Kidney epithelial cell (primary cell): ENCODE measurements at regions not wholly inside any gene's neighbourhood (a gene's known extent, or its start where the extent isn't known, plus 50 kb on each side); places are given as distances from the start of the nearest gene placed in this dataset.

ENCODE experiments used
- DNase-seq: peaks from one replicate; pipeline ENCODE4 v3.0.0-alpha.2; 2010; ENCODE audit warnings: low read depth
- H3K27me3 ChIP-seq: 2 replicates; pipeline ENCODE4 v1.6.0; 2011; ENCODE audit warnings: low read length; ENCODE audit not compliant: control insufficient read depth, insufficient read depth
- H3K36me3 ChIP-seq: 2 replicates; pipeline ENCODE4 v1.5.1; 2011; ENCODE audit warnings: low read length; ENCODE audit not compliant: control insufficient read depth, insufficient read depth
- H3K4me3 ChIP-seq: 2 replicates; pipeline ENCODE4 v1.5.1; 2011; ENCODE audit warnings: low read depth, mild to moderate bottlenecking, control low read depth, low read length
- TF ChIP-seq, protein P1 (sequence below): IDR thresholded peaks from 2 replicates; pipeline ENCODE4 v1.5.1; 2011; ENCODE audit warnings: mild to moderate bottlenecking, moderate library complexity, low read length, control low read depth, inconsistent platforms; ENCODE audit not compliant: insufficient read depth, poor library complexity, severe bottlenecking

DNA sequence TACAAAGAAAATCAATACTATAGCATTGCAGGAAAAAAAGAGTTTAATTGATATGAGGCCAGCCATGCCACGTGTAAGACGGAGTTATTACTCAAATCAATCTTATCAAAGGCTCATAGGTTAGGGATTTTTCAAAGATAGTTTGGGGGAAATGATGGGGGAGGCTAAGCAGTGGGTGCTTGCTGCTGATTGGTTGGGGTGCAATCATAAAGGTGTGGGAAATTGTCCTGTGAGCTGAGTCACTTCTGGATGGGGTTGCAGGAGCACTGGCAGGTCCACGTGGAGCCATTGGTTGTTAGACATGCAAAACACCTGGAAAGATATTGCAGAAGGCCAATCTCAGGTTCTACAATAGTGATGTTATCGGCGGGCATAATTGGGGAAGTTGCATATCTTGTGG lies 319.2 kb upstream of the COBL start:
- Histone ChIP-seq H3K4me3 (no peak overlapping the region), H3K36me3 (no peaks in the 10 kb centered on the region), H3K27me3 (no peaks in the 10 kb centered on the region)
- DNase-seq, result no peak
- TF ChIP-seq, protein P1, sequence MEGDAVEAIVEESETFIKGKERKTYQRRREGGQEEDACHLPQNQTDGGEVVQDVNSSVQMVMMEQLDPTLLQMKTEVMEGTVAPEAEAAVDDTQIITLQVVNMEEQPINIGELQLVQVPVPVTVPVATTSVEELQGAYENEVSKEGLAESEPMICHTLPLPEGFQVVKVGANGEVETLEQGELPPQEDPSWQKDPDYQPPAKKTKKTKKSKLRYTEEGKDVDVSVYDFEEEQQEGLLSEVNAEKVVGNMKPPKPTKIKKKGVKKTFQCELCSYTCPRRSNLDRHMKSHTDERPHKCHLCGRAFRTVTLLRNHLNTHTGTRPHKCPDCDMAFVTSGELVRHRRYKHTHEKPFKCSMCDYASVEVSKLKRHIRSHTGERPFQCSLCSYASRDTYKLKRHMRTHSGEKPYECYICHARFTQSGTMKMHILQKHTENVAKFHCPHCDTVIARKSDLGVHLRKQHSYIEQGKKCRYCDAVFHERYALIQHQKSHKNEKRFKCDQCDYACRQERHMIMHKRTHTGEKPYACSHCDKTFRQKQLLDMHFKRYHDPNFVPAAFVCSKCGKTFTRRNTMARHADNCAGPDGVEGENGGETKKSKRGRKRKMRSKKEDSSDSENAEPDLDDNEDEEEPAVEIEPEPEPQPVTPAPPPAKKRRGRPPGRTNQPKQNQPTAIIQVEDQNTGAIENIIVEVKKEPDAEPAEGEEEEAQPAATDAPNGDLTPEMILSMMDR, result no peak

- no peak for DNase-seq
- H3K36me3 ChIP-seq, result no peaks in the 10 kb centered on the region
- TF ChIP-seq, protein P1, result no peak
- H3K4me3 ChIP-seq, result no peak overlapping the region
- no peaks in the 10 kb centered on the region for H3K27me3 ChIP-seq
Measured at GRCh38 chr7:51634538-51634937, 317.9 kb upstream of the COBL start.

DNA sequence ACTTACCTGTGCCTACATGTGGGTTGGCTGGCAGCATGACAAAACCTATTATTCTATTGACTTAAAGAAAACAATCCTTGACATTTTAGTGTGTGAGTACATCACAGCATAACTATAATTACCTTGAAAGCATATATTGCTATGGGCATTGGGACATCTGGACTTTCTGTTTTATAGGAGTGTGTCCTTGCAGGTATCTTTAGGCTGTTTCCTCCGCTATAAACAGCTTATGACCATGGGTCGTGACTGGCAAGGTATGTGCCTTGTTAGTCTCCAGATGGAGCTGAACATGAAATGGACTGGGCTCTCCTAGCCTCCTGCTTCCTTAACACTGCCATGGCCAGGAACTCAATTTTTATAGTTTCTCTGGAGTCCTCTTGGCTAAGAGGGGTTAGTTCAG lies 317.4 kb upstream of the COBL start:
- no peak for DNase-seq
- TF ChIP-seq, protein P1, result no peak
- H3K27me3 ChIP-seq, result no peaks in the 10 kb centered on the region
- no peak overlapping the region for H3K4me3 ChIP-seq
- no peaks in the 10 kb centered on the region for H3K36me3 ChIP-seq

- Histone ChIP-seq H3K36me3 (no peaks in the 10 kb centered on the region), H3K27me3 (no peaks in the 10 kb centered on the region), H3K4me3 (no peak overlapping the region)
- DNase-seq, result no peak
- TF ChIP-seq, protein P1, result no peak
Measured at GRCh38 chr7:51633596-51633995, 317.0 kb upstream of the COBL start.

GRCh38 chr7:51633006-51633405 lies 316.4 kb upstream of the COBL start:
- TF ChIP-seq, protein P1, result no peak
- no peak for DNase-seq
- no peaks in the 10 kb centered on the region for H3K27me3 ChIP-seq
- H3K4me3 ChIP-seq, result no peak overlapping the region
- H3K36me3 ChIP-seq, result no peaks in the 10 kb centered on the region

DNA sequence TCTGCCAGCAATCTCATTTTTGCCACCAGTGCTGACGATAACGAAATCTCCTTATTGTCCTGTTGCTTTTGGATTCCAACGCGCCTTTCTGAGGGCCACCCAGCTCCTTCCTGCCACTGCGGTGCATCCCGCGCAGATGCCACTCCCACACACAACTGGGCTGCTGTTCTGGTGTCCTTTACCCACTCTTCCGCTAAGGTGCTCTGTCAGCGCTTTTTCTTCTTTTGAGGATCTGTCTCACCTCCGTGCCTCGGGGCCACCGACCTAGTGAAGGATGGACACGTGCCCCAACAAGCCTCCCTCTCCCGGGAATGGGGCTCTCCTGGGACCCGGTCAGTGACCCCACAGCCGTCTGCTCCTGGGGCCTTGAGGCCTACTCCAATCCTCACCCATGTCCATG lies 314.3 kb upstream of the COBL start:
- Histone ChIP-seq H3K27me3 (no peaks in the 10 kb centered on the region), H3K36me3 (no peaks in the 10 kb centered on the region), H3K4me3 (no peak overlapping the region)
- TF ChIP-seq, protein P1, result no peak
- DNase-seq, result no peak
